Right forelimb (tissue), 1 donor: ENCODE measurements at regions not wholly inside any gene's neighbourhood (a gene's known extent, or its start where the extent isn't known, plus 50 kb on each side); places are given as distances from the start of the nearest gene placed in this dataset.

Experiments
- DNase-seq: peaks from one replicate; pipeline ENCODE4 v3.0.0-alpha.2; 2018

GRCh38 chr6:22621701-22622100, 52.3 kb downstream of the HDGFL1 start:
- no peak for DNase-seq

DNA sequence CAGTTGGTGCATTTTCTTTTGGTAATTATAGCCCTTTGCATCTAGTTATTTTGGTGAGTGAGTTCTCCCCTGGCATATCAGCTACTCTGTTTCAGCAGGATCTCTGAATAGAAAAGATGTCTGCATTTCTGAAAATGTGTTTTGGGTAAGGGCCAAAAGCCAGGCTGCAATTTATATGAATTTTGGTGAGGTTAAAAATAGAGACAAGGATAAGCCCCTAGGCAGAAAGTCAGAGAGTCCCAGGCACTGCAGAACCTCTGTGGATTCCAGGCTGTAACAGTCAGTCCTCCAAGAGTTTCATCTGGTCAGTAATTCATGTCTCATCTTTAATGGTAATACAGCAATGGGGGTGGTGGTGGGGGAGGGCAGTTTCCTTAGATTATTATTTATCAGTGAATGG, 53.0 kb downstream of the HDGFL1 start:
- no peak for DNase-seq

GRCh38 chr6:22622813-22623212, 53.4 kb downstream of the HDGFL1 start:
- DNase-seq, result no peak

- no peak for DNase-seq
Observed at GRCh38 chr6:22627644-22628043, 58.3 kb downstream of the HDGFL1 start.

- no peak for DNase-seq
Observed at GRCh38 chr6:22631091-22631490, 61.7 kb downstream of the HDGFL1 start.

GRCh38 chr6:22632581-22633145, 63.3 kb downstream of the HDGFL1 start:
- no peak for DNase-seq

DNA sequence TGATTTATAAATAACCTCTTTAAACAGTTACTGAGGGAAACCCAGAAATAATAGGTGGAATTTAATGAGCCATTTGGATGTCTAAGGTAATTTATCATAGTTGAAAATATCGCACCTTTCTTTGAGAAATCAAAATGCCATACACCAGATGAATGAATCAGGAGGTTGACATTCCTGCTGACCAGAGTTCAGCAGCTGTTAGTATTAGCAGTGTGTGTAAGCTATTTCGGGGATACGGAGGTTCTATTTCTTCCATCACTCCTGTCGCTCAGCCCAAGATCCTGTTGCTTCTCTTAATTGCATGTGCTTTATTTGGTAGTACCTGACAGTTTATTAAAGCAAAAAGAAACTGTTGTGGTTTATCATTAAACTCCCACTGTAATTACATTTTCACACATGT, 67.1 kb downstream of the HDGFL1 start:
- no peak for DNase-seq

DNA sequence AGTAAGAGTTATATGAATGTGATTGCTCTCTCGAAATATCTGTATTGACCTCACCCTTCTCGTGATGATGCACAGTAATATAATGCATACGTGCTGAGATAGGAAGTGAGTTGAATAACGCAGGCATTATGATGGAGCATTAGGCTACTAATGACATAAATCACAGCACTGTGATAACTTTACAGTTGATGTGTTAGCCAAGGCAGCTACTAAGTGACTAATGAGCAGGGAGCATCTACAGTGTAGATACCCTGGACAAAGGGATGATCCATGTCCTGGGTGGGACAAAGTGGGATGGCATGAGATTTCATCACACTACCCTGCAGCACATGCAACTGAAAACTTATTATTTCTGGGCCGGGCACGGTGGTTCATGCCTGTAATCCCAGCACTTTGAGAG, 68.4 kb downstream of the HDGFL1 start:
- no peak for DNase-seq

DNA sequence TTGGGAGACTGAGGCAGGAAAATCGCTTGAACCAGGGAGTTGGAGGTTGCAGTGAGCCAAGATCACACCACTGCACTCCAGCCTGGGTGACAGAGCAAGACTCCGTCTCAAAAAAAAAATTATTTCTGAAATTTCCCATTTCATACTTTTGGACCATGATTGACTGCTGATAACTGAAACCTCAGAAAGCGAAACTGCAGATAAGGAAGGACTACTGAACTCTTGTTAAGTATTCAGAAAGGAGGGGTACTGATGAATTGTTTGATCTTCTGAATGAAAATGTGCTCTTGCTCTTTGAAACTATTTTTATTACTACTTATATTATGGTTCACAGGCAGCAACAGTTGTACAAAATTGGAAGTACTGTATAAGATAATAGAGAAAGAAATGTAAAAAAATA, 69.0 kb downstream of the HDGFL1 start:
- no peak for DNase-seq

- DNase-seq, result no peak
Observed at GRCh38 chr6:22642254-22642653, 72.9 kb downstream of the HDGFL1 start.

DNA sequence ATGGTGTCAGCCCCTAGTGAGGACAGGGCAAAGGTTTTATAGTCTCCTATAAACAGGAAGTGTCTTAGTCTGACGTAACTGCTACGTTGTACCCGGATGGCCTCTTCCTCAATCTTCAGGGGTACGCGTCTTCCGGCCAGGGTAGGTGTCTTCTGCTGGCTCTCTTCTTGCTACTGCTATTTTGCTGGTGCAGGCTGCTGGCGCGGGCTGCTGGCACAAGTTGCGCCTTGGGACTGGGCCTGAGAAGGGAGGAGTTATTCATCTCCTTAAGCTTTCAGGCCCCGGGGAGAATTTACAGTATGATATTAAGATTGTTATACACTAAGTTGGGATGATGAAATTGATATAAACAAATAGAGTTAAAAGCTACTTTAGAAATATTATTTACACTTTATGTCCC, 74.4 kb downstream of the HDGFL1 start:
- no peak for DNase-seq

DNA sequence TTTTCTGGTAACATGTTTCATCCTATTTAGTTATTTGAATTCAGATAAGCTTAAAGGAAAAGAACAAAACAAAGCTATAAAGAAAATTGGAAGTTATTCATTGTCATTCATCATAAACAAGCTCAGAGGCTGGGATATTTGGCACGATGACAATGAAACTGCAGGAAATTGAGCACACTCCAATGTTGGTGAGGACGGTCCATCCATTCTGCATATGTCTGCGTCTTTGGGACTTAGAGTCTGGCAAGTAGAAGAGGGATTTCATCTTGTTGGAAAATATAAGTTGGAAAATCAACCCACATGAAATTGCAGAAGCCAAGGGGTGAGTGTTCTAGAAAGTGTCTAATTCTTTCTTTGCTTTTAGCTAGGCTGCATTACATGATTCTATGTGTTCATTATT, 78.4 kb downstream of the HDGFL1 start:
- no peak for DNase-seq

DNA sequence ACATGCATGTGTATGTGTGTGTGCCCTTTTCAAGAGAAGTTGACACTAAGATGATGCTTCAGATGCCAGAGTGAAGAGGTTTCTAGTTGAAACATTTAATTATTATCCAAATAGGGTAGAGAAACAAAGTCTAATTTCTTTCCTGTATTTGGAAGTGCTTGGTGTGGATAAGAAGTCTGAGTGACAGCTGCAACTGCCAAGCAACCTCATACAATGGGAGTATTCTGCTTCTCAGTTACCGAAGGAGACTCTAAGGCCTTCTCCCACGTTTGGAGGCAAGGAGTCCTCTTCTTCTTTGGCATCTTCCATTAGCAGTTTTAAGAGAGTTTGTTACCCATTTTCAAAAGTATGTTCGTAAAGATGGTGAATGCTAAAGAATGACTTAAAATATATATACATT, 82.4 kb downstream of the HDGFL1 start:
- DNase-seq, result no peak

DNA sequence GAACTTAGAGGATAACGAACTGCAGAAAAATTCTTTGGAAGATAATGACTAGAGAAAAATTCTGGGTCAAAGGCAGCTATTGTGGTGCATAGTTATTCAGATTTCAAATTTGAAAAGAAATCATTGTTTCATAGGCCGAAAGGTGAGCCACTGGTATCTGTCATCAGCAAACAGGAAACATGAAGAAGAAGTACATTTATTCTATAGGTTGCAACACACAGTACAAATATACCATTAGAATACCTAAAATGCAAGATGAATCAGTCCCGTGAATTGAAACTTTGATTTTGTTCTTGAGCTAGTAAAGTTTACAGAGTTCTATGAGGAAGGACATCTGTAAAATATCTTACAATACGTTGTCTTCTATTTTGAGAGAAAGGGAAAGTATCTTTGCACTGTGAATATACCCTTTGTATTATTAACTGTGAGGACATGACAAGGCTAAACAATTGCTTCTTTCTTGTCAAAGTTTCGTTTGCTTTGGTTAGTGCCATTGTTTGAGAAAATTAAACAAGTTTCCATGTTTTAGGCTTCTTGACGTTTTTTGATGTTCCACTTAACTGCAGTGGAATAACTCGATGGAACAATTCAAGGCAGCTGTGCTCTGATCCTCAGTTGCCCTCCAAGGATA, 84.7 kb downstream of the HDGFL1 start:
- DNase-seq, result no peak

- no peak for DNase-seq
Observed at GRCh38 chr6:22656706-22657351, 87.5 kb downstream of the HDGFL1 start.

GRCh38 chr6:22657352-22657980, 88.1 kb downstream of the HDGFL1 start:
- no peak for DNase-seq

DNA sequence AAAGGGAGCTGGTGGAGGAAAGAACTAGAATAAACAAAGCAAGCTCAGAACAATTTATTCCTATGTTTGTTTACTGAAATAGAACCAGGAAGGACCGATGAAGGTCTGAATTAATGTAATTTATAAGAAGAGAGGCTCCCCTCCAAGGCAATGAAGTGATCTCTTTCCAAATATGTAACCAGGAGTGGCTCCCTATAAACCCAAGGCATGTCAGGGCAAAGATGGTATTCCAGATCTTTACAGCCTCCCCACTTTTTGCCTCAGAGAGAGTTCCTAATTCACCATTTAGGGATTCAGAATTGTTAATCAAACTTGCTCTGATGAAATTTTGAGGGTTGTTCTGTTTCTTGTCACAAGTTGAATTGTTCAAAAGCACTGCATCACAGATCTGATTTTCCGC, 88.8 kb downstream of the HDGFL1 start:
- no peak for DNase-seq

GRCh38 chr6:22658934-22659333, 89.6 kb downstream of the HDGFL1 start:
- no peak for DNase-seq

DNA sequence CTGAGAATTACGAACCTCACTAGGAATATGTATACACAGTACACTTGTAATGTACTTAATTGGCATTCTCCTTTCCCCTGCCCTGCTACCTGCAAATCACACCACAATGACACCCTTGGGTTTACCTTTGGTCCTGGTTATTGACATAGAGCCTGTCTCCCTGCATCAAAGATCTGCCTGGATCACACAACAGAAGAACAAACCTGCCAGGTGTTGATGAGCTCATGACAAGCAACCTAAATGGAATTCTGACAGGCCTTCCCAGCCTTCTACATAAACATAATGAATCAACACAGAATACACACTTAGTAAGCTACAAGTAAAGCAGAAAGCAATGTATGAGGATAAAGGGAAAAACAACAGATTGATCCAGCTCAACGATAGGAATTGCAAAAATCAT, 95.6 kb downstream of the HDGFL1 start:
- DNase-seq, result no peak

GRCh38 chr6:22666021-22666420, 96.7 kb downstream of the HDGFL1 start:
- DNase-seq, result no peak

DNA sequence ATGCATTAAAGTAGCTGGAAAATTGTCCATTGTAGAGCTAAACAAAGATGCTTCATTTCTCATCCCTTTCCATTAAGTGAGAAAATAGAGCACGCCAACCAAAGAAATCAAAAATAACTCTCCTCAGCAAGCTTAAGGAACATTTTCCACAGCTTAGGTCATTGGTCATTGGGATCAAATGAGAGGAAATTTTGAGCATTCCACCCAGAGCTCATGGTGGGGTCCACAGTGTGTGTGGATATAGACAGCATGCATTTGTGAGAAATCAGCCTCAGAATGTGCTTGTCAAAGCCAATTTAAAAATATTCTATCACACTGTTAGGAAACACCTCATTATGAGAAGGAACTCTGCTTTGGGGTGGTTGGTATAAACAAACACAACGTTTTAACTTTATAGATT, 97.2 kb downstream of the HDGFL1 start:
- DNase-seq, result no peak

DNA sequence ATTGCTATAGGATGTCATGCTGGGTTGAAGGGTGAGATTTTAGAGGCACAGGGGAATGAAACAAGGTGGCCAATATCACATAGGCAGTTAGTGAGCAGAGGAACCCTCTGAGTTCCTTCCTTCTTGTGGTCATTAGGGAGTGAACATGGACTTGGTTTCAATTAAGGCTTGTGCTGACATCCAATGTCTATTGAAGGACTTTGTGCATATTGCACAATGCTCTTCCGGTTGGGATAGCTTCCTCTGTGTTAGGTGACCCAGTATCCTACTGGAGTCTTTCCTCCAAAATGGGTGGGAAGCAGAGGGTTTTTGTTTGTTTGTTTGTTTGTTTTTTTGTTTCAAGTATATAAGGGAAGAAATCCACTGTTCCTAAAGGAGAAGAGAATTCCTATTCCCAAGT, 98.5 kb downstream of the HDGFL1 start:
- DNase-seq, result no peak

- no peak for DNase-seq
Observed at GRCh38 chr6:22668307-22668706, 98.9 kb downstream of the HDGFL1 start.

GRCh38 chr6:22668717-22669116, 99.4 kb downstream of the HDGFL1 start:
- no peak for DNase-seq
